MM.1S (cell line): ENCODE measurements at regions not wholly inside any gene's neighbourhood (a gene's known extent, or its start where the extent isn't known, plus 50 kb on each side); places are given as distances from the start of the nearest gene placed in this dataset.

ENCODE experiments used
- CTCF ChIP-seq: fragments of 300-600 bp; sonication (generic); IDR thresholded peaks from 2 replicates; pipeline ENCODE4 v1.5.1; 2016; ENCODE audit warnings: antibody characterized with exemption, low read length, mixed read lengths
- EZH2 ChIP-seq: fragments of 300-600 bp; sonication (generic); optimal IDR thresholded peaks from 2 replicates; pipeline ENCODE3; 2017; ENCODE audit warnings: low read depth, mild to moderate bottlenecking, antibody characterized with exemption, low read length, mixed read lengths
- EZH2phosphoT487 ChIP-seq: fragments of 300-600 bp; sonication (generic); IDR thresholded peaks from 2 replicates; pipeline ENCODE4 v1.6.1; 2018; ENCODE audit warnings: antibody characterized with exemption, low read length

- TF ChIP-seq CTCF (no peak), EZH2phosphoT487 (no peak), EZH2 (no peak)
These were observed 243.6 kb upstream of the RHOBTB1 start for GRCh38 chr10:61187601-61188000.
